OCI-LY3 (cell line): ENCODE measurements at regions not wholly inside any gene's neighbourhood (a gene's known extent, or its start where the extent isn't known, plus 50 kb on each side); places are given as distances from the start of the nearest gene placed in this dataset.

Experiments used
- H2AFZ ChIP-seq: fragments of 200-600, 300-600 bp; shearing (Covaris generic); 2 replicates; pipeline ENCODE4 v1.6.0; 2014; ENCODE audit warnings: antibody characterized with exemption, low read depth, low read length
- H3K27ac ChIP-seq: fragments of 200-600, 300-600 bp; sonication (generic); 2 replicates; pipeline ENCODE4 v1.5.1; 2014; ENCODE audit warnings: mild to moderate bottlenecking, low read length, moderate library complexity, mixed read lengths
- H3K27me3 ChIP-seq: fragments of 200-600, 300-600 bp; sonication (generic); 2 replicates; pipeline ENCODE4 v1.6.1; 2014; ENCODE audit warnings: low read depth, low read length, mixed read lengths
- H3K36me3 ChIP-seq: fragments of 200-600, 300-600 bp; sonication (generic); replicated peaks from 2 replicates; pipeline ENCODE3; 2014; ENCODE audit warnings: low read depth, low read length, mixed read lengths
- H3K4me1 ChIP-seq: fragments of 300-600, 200-600 bp; sonication (generic); 2 replicates; pipeline ENCODE4 v1.6.1; 2014; ENCODE audit warnings: low read length, mixed read lengths
- H3K4me2 ChIP-seq: fragments of 200-600, 300-600 bp; sonication (generic); 2 replicates; pipeline ENCODE4 v1.6.1; 2014; ENCODE audit warnings: low read length, mixed read lengths
- H3K4me3 ChIP-seq: fragments of 300-600, 200-600 bp; sonication (generic); 2 replicates; pipeline ENCODE4 v1.5.1; 2014; ENCODE audit warnings: antibody characterized with exemption, mild to moderate bottlenecking, low read length, moderate library complexity
- H3K79me2 ChIP-seq: fragments of 300-600, 200-600 bp; shearing (Covaris generic); 2 replicates; pipeline ENCODE4 v1.6.1; 2014; ENCODE audit warnings: mild to moderate bottlenecking, low read length, mixed read lengths
- H3K9ac ChIP-seq: fragments of 300-600, 200-600 bp; shearing (Covaris generic); 2 replicates; pipeline ENCODE4 v1.6.0; 2014; ENCODE audit warnings: mild to moderate bottlenecking, low read length, moderate library complexity
- H3K9me3 ChIP-seq: fragments of 200-600, 300-600 bp; shearing (Covaris generic); 2 replicates; pipeline ENCODE4 v1.6.1; 2014; ENCODE audit warnings: low read length, mixed read lengths; ENCODE audit not compliant: insufficient read depth
- H4K20me1 ChIP-seq: fragments of 200-600, 300-600 bp; sonication (generic); 2 replicates; pipeline ENCODE4 v1.6.1; 2016; ENCODE audit warnings: low read length, mixed read lengths; ENCODE audit not compliant: insufficient read depth
- CTCF ChIP-seq: fragments of 200-600, 300-600 bp; sonication (generic); IDR thresholded peaks from 2 replicates; pipeline ENCODE4 v1.5.1; 2014; ENCODE audit warnings: antibody characterized with exemption, low read length, low read depth
- EZH2phosphoT487 ChIP-seq: fragments of 200-600 bp; shearing (Covaris generic); IDR thresholded peaks from 2 replicates; pipeline ENCODE4 v1.6.1; 2018; ENCODE audit warnings: antibody characterized with exemption, mixed run types, low read depth

DNA sequence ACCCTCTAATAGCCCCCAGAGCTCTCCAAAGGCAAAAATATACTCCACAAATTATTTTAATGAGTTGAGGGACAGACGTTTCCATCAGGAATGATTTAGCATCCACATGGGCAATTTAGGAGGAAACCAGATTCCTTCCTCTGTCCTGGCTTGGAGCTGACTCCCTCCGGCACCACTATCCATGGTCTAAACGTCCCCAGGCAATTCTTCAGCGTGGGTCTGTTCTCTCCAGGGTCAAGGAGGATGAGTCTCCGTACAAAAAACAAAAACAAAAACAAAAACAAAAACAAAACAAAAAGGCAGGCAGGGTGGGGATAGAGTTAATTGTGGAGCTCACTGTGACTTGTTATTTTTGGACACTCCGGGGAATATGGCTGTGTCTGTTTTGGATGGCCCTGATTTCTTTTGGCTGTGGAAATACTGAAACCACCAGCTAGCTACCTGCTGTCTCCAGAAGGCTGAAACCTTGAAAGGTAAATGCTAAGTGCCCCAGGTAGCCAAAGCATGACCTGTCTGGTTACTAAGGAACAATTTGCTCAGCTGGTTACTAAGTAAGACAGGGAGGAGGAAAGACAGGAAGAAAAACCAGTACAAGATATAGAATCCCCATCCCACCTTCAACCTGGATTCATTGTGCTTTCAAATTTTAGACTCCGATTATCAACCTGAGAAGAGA is 419.1 kb upstream of the LCORL start:
- Histone ChIP-seq H3K27ac (no peak overlapping the region), H3K36me3 (peaks cover 3% of the 10 kb centered on the region), H2AFZ (no peak overlapping the region), H3K4me2 (no peak overlapping the region), H3K79me2 (no peaks in the 10 kb centered on the region), H3K27me3 (no peaks in the 10 kb centered on the region), H3K9ac (no peak overlapping the region), H4K20me1 (no peaks in the 10 kb centered on the region), H3K4me3 (no peak overlapping the region), H3K9me3 (peaks cover 8% of the 10 kb centered on the region), H3K4me1 (no peaks in the 10 kb centered on the region; the same call in 1 of the 2 replicates)
- TF ChIP-seq CTCF (no peak), EZH2phosphoT487 (no peak)

DNA sequence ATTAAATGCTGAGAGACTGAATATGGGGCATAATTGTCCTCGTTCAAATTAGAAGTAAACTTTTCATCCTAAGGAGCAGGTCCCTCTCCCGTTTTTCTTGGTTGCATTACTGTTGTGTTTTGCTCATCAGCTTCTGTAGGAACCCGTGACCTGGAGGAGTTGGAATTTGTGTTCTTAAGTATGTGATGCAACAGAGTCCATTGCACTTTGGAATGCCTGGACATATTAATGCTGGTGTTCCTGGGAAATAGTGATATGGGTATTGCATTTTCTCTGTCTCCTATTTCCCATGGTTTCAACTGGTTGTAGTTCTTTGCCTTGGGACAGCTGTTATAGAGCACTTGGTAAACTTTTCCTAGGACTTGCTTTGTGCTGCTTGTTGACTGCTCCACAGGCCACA is 417.8 kb upstream of the LCORL start:
- Histone ChIP-seq H3K36me3 (peaks cover 3% of the 10 kb centered on the region), H3K4me1 (no peaks in the 10 kb centered on the region; the same call in 1 of the 2 replicates), H3K27me3 (no peaks in the 10 kb centered on the region), H3K9me3 (no peaks in the 10 kb centered on the region), H3K9ac (no peak overlapping the region), H3K79me2 (no peaks in the 10 kb centered on the region), H3K4me2 (no peak overlapping the region), H2AFZ (no peak overlapping the region), H4K20me1 (no peaks in the 10 kb centered on the region), H3K27ac (no peak overlapping the region), H3K4me3 (no peak overlapping the region)
- TF ChIP-seq EZH2phosphoT487 (no peak), CTCF (no peak)

DNA sequence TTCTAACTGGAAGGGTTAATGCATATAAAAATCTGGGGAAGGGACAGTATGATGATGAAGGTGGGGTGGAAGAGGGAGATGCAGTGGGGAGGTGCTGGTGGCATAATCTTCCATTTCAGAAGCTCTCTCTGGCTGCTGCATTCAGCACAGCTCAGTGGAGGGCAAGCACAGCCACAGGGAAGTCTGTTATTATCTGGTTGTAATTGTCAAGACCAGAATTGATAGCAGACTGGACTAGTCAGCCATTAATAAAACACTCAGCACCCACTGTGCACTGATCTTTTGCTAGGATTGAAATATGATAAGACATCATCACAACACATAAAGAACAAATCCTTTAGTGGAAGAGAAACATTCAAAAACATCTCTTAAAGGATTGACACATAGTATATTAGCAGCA is 414.2 kb upstream of the LCORL start:
- no peak overlapping the region for H3K27ac ChIP-seq
- H3K9me3 ChIP-seq, result no peaks in the 10 kb centered on the region
- TF ChIP-seq EZH2phosphoT487 (no peak), CTCF (no peak)
- no peaks in the 10 kb centered on the region for H4K20me1 ChIP-seq
- no peak overlapping the region for H3K9ac ChIP-seq
- H3K4me2 ChIP-seq, result no peak overlapping the region
- H3K36me3 ChIP-seq, result peaks cover 3% of the 10 kb centered on the region
- no peaks in the 10 kb centered on the region for H3K27me3 ChIP-seq
- H2AFZ ChIP-seq, result no peak overlapping the region
- no peaks in the 10 kb centered on the region for H3K4me1 ChIP-seq
- H3K4me3 ChIP-seq, result no peak overlapping the region
- no peaks in the 10 kb centered on the region for H3K79me2 ChIP-seq

- Histone ChIP-seq H4K20me1 (no peaks in the 10 kb centered on the region), H3K79me2 (no peaks in the 10 kb centered on the region)
- TF ChIP-seq CTCF (no peak), EZH2phosphoT487 (no peak)
These were observed 401.1 kb upstream of the LCORL start for GRCh38 chr4:18422685-18423084.

More at GRCh38 chr4:18422685-18423084, 401.1 kb upstream of the LCORL start:
- Histone ChIP-seq H3K9me3 (no peaks in the 10 kb centered on the region; the same call in 1 of the 2 replicates), H3K36me3 (no peaks in the 10 kb centered on the region), H3K27ac (no peak overlapping the region), H3K4me3 (no peak overlapping the region), H3K9ac (no peak overlapping the region), H2AFZ (no peak overlapping the region), H3K27me3 (no peaks in the 10 kb centered on the region), H3K4me2 (no peak overlapping the region), H3K4me1 (no peaks in the 10 kb centered on the region)
